ENCODE measurements at regions not wholly inside any gene's neighbourhood (a gene's known extent, or its start where the extent isn't known, plus 50 kb on each side); places are given as distances from the start of the nearest gene placed in this dataset.

DNA sequence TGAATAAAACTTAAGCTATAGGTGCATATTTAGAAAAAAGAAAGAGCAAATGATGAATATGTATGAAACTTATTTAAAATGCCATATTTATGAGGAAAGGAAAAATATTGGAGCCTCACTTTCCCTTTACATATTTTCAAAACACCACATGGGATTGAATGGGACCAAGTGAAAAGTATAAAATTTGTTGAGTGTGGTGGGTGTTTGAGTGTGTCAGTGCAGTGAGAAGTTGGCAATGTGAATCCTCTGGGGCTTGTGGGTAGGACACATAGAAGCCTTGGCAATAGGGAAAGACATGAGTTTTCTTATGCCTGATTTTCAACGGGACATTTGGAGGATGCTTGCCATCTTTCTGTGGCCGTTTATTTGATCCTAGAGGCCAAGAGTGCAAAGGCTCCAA lies 502.2 kb upstream of the CELF4 start:
- Histone ChIP-seq H3K9ac (no peak overlapping the region), H2AFZ (ENCODE audit: low read depth) (no peak overlapping the region), H3K27ac (no peak overlapping the region)

DNA sequence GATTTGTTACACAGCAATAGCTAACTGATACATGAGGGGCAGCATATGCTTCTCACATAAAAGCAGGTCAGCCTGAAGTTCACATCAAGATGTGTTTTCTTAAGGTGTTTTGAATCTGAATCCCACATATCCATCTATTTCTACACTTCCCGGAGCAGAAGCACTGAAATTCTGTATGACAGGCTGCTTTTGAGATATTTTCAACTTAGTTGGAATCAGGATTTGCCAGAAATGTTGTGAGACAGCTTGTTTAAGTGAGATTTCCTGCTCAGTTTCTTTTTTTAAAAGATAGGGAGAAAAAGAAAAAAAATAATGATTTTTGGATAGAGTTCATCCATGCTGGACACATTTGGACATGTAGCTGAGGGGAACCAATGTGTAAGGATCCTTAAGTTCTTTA lies 501.5 kb upstream of the CELF4 start:
- no peaks in the 10 kb centered on the region for H3K27me3 ChIP-seq (ENCODE audit: insufficient read depth, low read depth)
- no peaks in the 10 kb centered on the region for H3K4me1 ChIP-seq (ENCODE audit: low read depth, poor library complexity, severe bottlenecking)

More for the DNA sequence above, 502.2 kb upstream of the CELF4 start:
- Histone ChIP-seq H3K79me2 (ENCODE audit: insufficient read depth, low read depth) (no peaks in the 10 kb centered on the region), H3K4me2 (no peak overlapping the region), H3K36me3 (ENCODE audit: insufficient read depth) (no peaks in the 10 kb centered on the region), H4K20me1 (ENCODE audit: insufficient read depth) (no peaks in the 10 kb centered on the region), H3K4me3 (IDR thresholded peaks at IDR 0.05; ENCODE audit: insufficient read depth, low read depth, low read length) (no peak overlapping the region), H3K27me3 (ENCODE audit: insufficient read depth, low read depth) (no peaks in the 10 kb centered on the region), H3K4me1 (ENCODE audit: low read depth, poor library complexity, severe bottlenecking) (no peaks in the 10 kb centered on the region)
- TF ChIP-seq, protein P1, sequence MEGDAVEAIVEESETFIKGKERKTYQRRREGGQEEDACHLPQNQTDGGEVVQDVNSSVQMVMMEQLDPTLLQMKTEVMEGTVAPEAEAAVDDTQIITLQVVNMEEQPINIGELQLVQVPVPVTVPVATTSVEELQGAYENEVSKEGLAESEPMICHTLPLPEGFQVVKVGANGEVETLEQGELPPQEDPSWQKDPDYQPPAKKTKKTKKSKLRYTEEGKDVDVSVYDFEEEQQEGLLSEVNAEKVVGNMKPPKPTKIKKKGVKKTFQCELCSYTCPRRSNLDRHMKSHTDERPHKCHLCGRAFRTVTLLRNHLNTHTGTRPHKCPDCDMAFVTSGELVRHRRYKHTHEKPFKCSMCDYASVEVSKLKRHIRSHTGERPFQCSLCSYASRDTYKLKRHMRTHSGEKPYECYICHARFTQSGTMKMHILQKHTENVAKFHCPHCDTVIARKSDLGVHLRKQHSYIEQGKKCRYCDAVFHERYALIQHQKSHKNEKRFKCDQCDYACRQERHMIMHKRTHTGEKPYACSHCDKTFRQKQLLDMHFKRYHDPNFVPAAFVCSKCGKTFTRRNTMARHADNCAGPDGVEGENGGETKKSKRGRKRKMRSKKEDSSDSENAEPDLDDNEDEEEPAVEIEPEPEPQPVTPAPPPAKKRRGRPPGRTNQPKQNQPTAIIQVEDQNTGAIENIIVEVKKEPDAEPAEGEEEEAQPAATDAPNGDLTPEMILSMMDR (conservative IDR thresholded peaks at IDR 0.05; ENCODE audit: low read depth, low read length) = no peak

DNA sequence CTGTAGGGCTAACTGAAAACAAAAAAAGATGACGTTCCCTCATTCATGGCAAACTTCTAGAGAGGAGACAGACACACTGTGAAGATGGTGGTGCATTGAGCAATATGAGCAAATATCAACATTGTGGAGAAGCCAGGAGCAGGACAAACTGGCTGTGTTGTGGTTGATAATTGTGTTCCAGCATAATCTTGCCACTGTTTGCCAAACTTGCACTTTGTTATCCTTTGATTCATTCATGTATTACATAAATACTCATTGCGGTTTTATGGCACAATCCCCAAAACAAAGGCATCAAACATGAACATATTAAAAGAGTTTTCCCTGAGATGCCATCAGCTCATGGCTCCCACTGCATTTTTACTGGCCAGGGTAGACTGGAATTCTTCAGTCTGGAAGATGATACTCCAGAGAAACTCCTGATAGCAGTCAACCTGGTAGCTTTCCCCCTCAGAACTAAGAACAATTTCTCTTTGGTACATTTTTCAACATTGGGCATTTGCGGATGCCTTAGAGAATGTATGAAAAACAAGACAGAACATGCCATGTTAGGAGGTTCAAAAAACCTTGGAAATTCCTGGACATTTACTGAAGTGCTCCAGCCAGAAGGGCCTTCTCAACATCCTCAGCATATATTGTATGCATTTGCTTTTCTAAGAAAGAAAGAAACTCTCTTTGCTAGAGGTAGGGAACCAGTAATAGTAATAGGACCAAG lies 487.4 kb upstream of the CELF4 start:
- Histone ChIP-seq H4K20me1 (ENCODE audit: insufficient read depth) (no peaks in the 10 kb centered on the region), H3K27ac (no peak overlapping the region), H3K27me3 (ENCODE audit: insufficient read depth, low read depth) (no peaks in the 10 kb centered on the region), H3K4me1 (ENCODE audit: low read depth, poor library complexity, severe bottlenecking) (no peaks in the 10 kb centered on the region), H3K79me2 (ENCODE audit: insufficient read depth, low read depth) (no peaks in the 10 kb centered on the region), H2AFZ (ENCODE audit: low read depth) (no peak overlapping the region), H3K4me2 (no peak overlapping the region), H3K36me3 (ENCODE audit: insufficient read depth) (no peaks in the 10 kb centered on the region), H3K4me3 (IDR thresholded peaks at IDR 0.05; ENCODE audit: insufficient read depth, low read depth, low read length) (no peak overlapping the region), H3K9ac (no peak overlapping the region)
- TF ChIP-seq, protein P1 (conservative IDR thresholded peaks at IDR 0.05; ENCODE audit: low read depth, low read length) = no peak

More for the DNA sequence above, 501.5 kb upstream of the CELF4 start:
- H3K27ac ChIP-seq = no peak overlapping the region
- H3K9ac ChIP-seq = no peak overlapping the region
- H2AFZ ChIP-seq (ENCODE audit: low read depth) = no peak overlapping the region
- no peak overlapping the region for H3K4me3 ChIP-seq (IDR thresholded peaks at IDR 0.05; ENCODE audit: insufficient read depth, low read depth, low read length)
- no peak overlapping the region for H3K4me2 ChIP-seq
- H3K79me2 ChIP-seq (ENCODE audit: insufficient read depth, low read depth) = no peaks in the 10 kb centered on the region
- TF ChIP-seq, protein P1 (conservative IDR thresholded peaks at IDR 0.05; ENCODE audit: low read depth, low read length) = no peak
- H3K36me3 ChIP-seq (ENCODE audit: insufficient read depth) = no peaks in the 10 kb centered on the region
- no peaks in the 10 kb centered on the region for H4K20me1 ChIP-seq (ENCODE audit: insufficient read depth)

DNA sequence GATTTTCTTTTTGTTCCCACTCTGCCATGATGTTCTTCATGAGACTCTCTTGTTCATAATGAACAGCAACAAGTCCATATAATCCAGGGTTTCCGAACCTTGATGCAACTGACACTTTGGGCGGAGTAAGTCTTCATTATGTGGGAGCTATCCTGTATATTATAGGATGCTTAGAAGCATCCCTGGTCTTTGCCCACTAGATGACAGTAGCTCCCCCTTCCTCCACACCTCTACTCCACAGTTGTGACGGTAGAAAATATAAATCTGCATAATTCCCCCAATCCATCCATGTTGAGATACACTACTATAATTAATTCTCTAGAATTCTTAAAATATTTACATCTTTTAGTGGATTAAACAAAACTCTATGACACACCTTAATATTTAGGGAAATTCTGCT lies 482.2 kb upstream of the CELF4 start:
- no peak overlapping the region for H3K9ac ChIP-seq
- H3K27ac ChIP-seq = no peak overlapping the region
- H3K4me3 ChIP-seq (IDR thresholded peaks at IDR 0.05; ENCODE audit: insufficient read depth, low read depth, low read length) = no peak overlapping the region
- TF ChIP-seq, protein P1 (conservative IDR thresholded peaks at IDR 0.05; ENCODE audit: low read depth, low read length) = no peak
- H3K4me2 ChIP-seq = no peak overlapping the region
- no peaks in the 10 kb centered on the region for H4K20me1 ChIP-seq (ENCODE audit: insufficient read depth)
- H3K36me3 ChIP-seq (ENCODE audit: insufficient read depth) = no peaks in the 10 kb centered on the region
- H3K27me3 ChIP-seq (ENCODE audit: insufficient read depth, low read depth) = no peaks in the 10 kb centered on the region
- H2AFZ ChIP-seq (ENCODE audit: low read depth) = no peak overlapping the region
- H3K79me2 ChIP-seq (ENCODE audit: insufficient read depth, low read depth) = no peaks in the 10 kb centered on the region
- no peaks in the 10 kb centered on the region for H3K4me1 ChIP-seq (ENCODE audit: low read depth, poor library complexity, severe bottlenecking)
